Vagina (tissue), 2 donors: ENCODE measurements at regions not wholly inside any gene's neighbourhood (a gene's known extent, or its start where the extent isn't known, plus 50 kb on each side); places are given as distances from the start of the nearest gene placed in this dataset.

Source experiments
- POLR2AphosphoS5 ChIP-seq, 2 donors: sonication (generic); formaldehyde crosslinking; IDR thresholded peaks; one replicate each; pipeline ENCODE4 v1.9.0; 2017; ENCODE audit warnings: antibody characterized with exemption in 2 of 2, mild to moderate bottlenecking in 2 of 2, low read depth in 1 of 2; ENCODE audit not compliant: insufficient read depth in 1 of 2
- TF ChIP-seq, protein P1 (sequence below), 3 experiments: fragments of 450-650 bp in 2 of 3; fragments of 200-600 bp in 1 of 3; sonication (generic) in 1 of 3; IDR thresholded peaks; one replicate each; pipeline ENCODE4 v1.5.1; 2017 to 2019; ENCODE audit warnings: antibody characterized with exemption in 3 of 3, mild to moderate bottlenecking in 2 of 3, moderate library complexity in 2 of 3

DNA sequence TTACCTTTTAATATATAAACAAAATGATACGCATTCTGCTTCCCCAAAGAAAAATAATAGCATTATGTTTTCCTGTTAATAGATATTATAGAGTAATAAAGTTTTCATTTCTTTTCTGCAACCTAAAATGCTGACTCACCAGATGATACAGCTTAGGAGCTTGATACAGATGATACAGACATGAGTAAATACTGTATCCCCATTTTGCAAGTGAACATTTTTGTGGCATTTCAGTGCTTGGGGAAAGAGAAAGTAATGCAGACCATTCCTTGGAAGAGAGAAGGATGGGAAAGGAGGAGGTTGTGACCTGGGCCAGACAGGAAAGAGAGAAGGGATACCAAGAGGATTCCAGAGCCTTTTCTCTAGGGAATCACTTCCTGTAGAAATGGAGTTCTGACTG, 97.5 kb upstream of the FSHR start:
- TF ChIP-seq, protein P1, sequence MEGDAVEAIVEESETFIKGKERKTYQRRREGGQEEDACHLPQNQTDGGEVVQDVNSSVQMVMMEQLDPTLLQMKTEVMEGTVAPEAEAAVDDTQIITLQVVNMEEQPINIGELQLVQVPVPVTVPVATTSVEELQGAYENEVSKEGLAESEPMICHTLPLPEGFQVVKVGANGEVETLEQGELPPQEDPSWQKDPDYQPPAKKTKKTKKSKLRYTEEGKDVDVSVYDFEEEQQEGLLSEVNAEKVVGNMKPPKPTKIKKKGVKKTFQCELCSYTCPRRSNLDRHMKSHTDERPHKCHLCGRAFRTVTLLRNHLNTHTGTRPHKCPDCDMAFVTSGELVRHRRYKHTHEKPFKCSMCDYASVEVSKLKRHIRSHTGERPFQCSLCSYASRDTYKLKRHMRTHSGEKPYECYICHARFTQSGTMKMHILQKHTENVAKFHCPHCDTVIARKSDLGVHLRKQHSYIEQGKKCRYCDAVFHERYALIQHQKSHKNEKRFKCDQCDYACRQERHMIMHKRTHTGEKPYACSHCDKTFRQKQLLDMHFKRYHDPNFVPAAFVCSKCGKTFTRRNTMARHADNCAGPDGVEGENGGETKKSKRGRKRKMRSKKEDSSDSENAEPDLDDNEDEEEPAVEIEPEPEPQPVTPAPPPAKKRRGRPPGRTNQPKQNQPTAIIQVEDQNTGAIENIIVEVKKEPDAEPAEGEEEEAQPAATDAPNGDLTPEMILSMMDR (IDR thresholded peaks at IDR 0.05), result no peak
- TF ChIP-seq POLR2AphosphoS5 (IDR thresholded peaks at IDR 0.05; ENCODE audit: insufficient read depth in 1 of 2, low read depth in 1 of 2), result no peak
